ENCODE measurements at regions not wholly inside any gene's neighbourhood (a gene's known extent, or its start where the extent isn't known, plus 50 kb on each side); places are given as distances from the start of the nearest gene placed in this dataset.

- Histone ChIP-seq H3K79me2 (ENCODE audit: insufficient read depth, low read length) (no peaks in the 10 kb centered on the region), H3K4me1 (ENCODE audit: insufficient read depth, low read length, severe bottlenecking) (peaks cover 31% of the 10 kb centered on the region), H3F3A (ENCODE audit: insufficient read depth, low read length) (no peaks in the 10 kb centered on the region), H3K27ac (ENCODE audit: low read depth, low read length, poor library complexity, severe bottlenecking) (no peak overlapping the region), H4K20me1 (ENCODE audit: insufficient read depth, low read length) (no peaks in the 10 kb centered on the region), H3K4me3 (ENCODE audit: low read depth, low read length, poor library complexity, severe bottlenecking) (no peak overlapping the region), H3K9ac (ENCODE audit: low read length) (no peak overlapping the region), H3K9me3 (ENCODE audit: low read length) (peaks cover 4% of the 10 kb centered on the region; the same call in 1 of the 2 replicates), H3K4me2 (ENCODE audit: low read length) (no peak overlapping the region), H2AFZ (ENCODE audit: low read length) (no peak overlapping the region), H3K27me3 (ENCODE audit: insufficient read depth, low read length) (no peaks in the 10 kb centered on the region), H3K9me2 (ENCODE audit: low read depth, low read length) (no peaks in the 10 kb centered on the region), H3K36me3 (ENCODE audit: insufficient read depth, low read length) (no peaks in the 10 kb centered on the region)
- TF ChIP-seq CTCF (IDR thresholded peaks at IDR 0.05; ENCODE audit: low read length) (no peak), EZH2 (IDR thresholded peaks at IDR 0.05; ENCODE audit: borderline replicate concordance, low read length) (no peak)
Observed at GRCh38 chr6:125678601-125679000, 70.8 kb upstream of the HEY2 start.

- H3K4me2 ChIP-seq (ENCODE audit: low read length), result no peak overlapping the region
Observed at GRCh38 chr6:125679128-125679527, 70.3 kb upstream of the HEY2 start.

GRCh38 chr6:125679651-125680050 is 69.8 kb upstream of the HEY2 start:
- H3F3A ChIP-seq (ENCODE audit: insufficient read depth, low read length), result no peaks in the 10 kb centered on the region
- H3K9me3 ChIP-seq (ENCODE audit: low read length), result peaks cover 7% of the 10 kb centered on the region; the same call in 1 of the 2 replicates
- H3K4me1 ChIP-seq (ENCODE audit: insufficient read depth, low read length, severe bottlenecking), result peaks cover 31% of the 10 kb centered on the region
- no peaks in the 10 kb centered on the region for H3K79me2 ChIP-seq (ENCODE audit: insufficient read depth, low read length)
- no peak overlapping the region for H2AFZ ChIP-seq (ENCODE audit: low read length)
- peak overlapping the region; percentile 13; the same call in 1 of the 2 replicates for H3K4me2 ChIP-seq (ENCODE audit: low read length)
- TF ChIP-seq CTCF (IDR thresholded peaks at IDR 0.05; ENCODE audit: low read length) (no peak), EZH2 (IDR thresholded peaks at IDR 0.05; ENCODE audit: borderline replicate concordance, low read length) (no peak)
- no peaks in the 10 kb centered on the region for H3K36me3 ChIP-seq (ENCODE audit: insufficient read depth, low read length)
- H3K27me3 ChIP-seq (ENCODE audit: insufficient read depth, low read length), result no peaks in the 10 kb centered on the region
- H3K4me3 ChIP-seq (ENCODE audit: low read depth, low read length, poor library complexity, severe bottlenecking), result no peak overlapping the region
- no peak overlapping the region for H3K9ac ChIP-seq (ENCODE audit: low read length)
- H3K27ac ChIP-seq (ENCODE audit: low read depth, low read length, poor library complexity, severe bottlenecking), result peak overlapping the region; percentile 33
- H4K20me1 ChIP-seq (ENCODE audit: insufficient read depth, low read length), result no peaks in the 10 kb centered on the region
- H3K9me2 ChIP-seq (ENCODE audit: low read depth, low read length), result no peaks in the 10 kb centered on the region

More at GRCh38 chr6:125679128-125679527, 70.3 kb upstream of the HEY2 start:
- Histone ChIP-seq H3K4me1 (ENCODE audit: insufficient read depth, low read length, severe bottlenecking) (peaks cover 31% of the 10 kb centered on the region), H3K9me3 (ENCODE audit: low read length) (peaks cover 7% of the 10 kb centered on the region; the same call in 1 of the 2 replicates), H4K20me1 (ENCODE audit: insufficient read depth, low read length) (no peaks in the 10 kb centered on the region), H3K9me2 (ENCODE audit: low read depth, low read length) (no peaks in the 10 kb centered on the region), H3K36me3 (ENCODE audit: insufficient read depth, low read length) (no peaks in the 10 kb centered on the region), H2AFZ (ENCODE audit: low read length) (no peak overlapping the region), H3K4me3 (ENCODE audit: low read depth, low read length, poor library complexity, severe bottlenecking) (no peak overlapping the region), H3K79me2 (ENCODE audit: insufficient read depth, low read length) (no peaks in the 10 kb centered on the region), H3K27me3 (ENCODE audit: insufficient read depth, low read length) (no peaks in the 10 kb centered on the region), H3K9ac (ENCODE audit: low read length) (no peak overlapping the region), H3F3A (ENCODE audit: insufficient read depth, low read length) (no peaks in the 10 kb centered on the region), H3K27ac (ENCODE audit: low read depth, low read length, poor library complexity, severe bottlenecking) (peak overlapping the region; percentile 33)
- TF ChIP-seq CTCF (IDR thresholded peaks at IDR 0.05; ENCODE audit: low read length) (no peak), EZH2 (IDR thresholded peaks at IDR 0.05; ENCODE audit: borderline replicate concordance, low read length) (no peak)

All from OCI-LY1 (cell line).